Endothelial cell of umbilical vein (primary cell): ENCODE measurements at regions not wholly inside any gene's neighbourhood (a gene's known extent, or its start where the extent isn't known, plus 50 kb on each side); places are given as distances from the start of the nearest gene placed in this dataset.

Experiments
- BruUV-seq: library from RNA; stranded (reverse); fragments of 400-500 nt; replicated peaks from 2 replicates; lab custom pipeline; 2021; lab: Mats Ljungman, UMichigan
- CTCF ChIA-PET: fragments of 300-600, 350-600 bp; sonication (Branson Sonifier 250); formaldehyde crosslinking; loops from one replicate; lab custom pipeline; 2021; ENCODE audit warnings: antibody characterized with exemption, inconsistent platforms; lab: Charles Lee
- POLR2A ChIA-PET: fragments of 300-600, 350-600 bp; sonication (Branson Sonifier 250); formaldehyde crosslinking; loops from one replicate; lab custom pipeline; 2021; ENCODE audit warnings: antibody characterized with exemption, inconsistent platforms; lab: Charles Lee
- DNase-seq: peaks from one replicate; pipeline ENCODE4 v3.0.0-alpha.2; 2011; ENCODE audit warnings: low read depth, low spot score
- FAIRE-seq: peaks from 2 replicates; lab custom pipeline; 2011; peaks lifted over from hg19 to GRCh38; lab: Jason Lieb, UNC
- H2AFZ ChIP-seq: 2 replicates; pipeline ENCODE4 v1.6.0; 2012; ENCODE audit warnings: low read depth, low read length, control low read depth, inconsistent platforms
- H3K27ac ChIP-seq: 2 replicates; pipeline ENCODE4 v1.5.1; 2011; ENCODE audit warnings: low read depth, mild to moderate bottlenecking, control low read depth, low read length, moderate library complexity; ENCODE audit not compliant: insufficient read depth
- H3K27me3 ChIP-seq, 2 experiments: 2 replicates each; pipeline versions ENCODE4 v1.6.0 to v1.6.1; 2011; ENCODE audit warnings: low read length in 2 of 2, mixed read lengths in 1 of 2; ENCODE audit not compliant: control insufficient read depth in 2 of 2, insufficient read depth in 2 of 2
- H3K36me3 ChIP-seq, 2 experiments: 2 replicates in 1 of 2; 3 replicates in 1 of 2; pipeline ENCODE4 v1.5.1; 2011; ENCODE audit warnings: low read length in 2 of 2, mild to moderate bottlenecking in 1 of 2, moderate library complexity in 1 of 2; ENCODE audit not compliant: control insufficient read depth in 2 of 2, insufficient read depth in 2 of 2; ENCODE audit errors: extremely low read depth in 1 of 2
- H3K4me1 ChIP-seq: 3 replicates; pipeline ENCODE4 v1.5.1; 2011; ENCODE audit warnings: mild to moderate bottlenecking, low read length; ENCODE audit not compliant: control insufficient read depth, insufficient read depth; ENCODE audit errors: extremely low read depth
- H3K4me2 ChIP-seq: 2 replicates; pipeline ENCODE4 v1.6.1; 2011; ENCODE audit warnings: low read length, control low read depth, mixed read lengths; ENCODE audit not compliant: insufficient read depth
- H3K4me3 ChIP-seq, 3 experiments: fragments of 200-600 bp in 1 of 3; sonication (generic), shearing (Covaris generic) in 1 of 3; replicated peaks in 1 of 3; 2 replicates each; pipeline ENCODE4 v1.5.1; 2011 to 2016; ENCODE audit warnings: control low read depth in 3 of 3, low read length in 3 of 3, mild to moderate bottlenecking in 2 of 3, inconsistent platforms in 1 of 3, low read depth in 1 of 3, moderate library complexity in 1 of 3; ENCODE audit not compliant: insufficient read depth in 1 of 3
- H3K79me2 ChIP-seq: 2 replicates; pipeline ENCODE4 v1.6.0; 2012; ENCODE audit warnings: low read length, inconsistent platforms; ENCODE audit not compliant: control insufficient read depth, insufficient read depth
- H3K9ac ChIP-seq: replicated peaks from 2 replicates; pipeline ENCODE3; 2011; ENCODE audit warnings: low read length, control low read depth; ENCODE audit not compliant: insufficient read depth; ENCODE audit errors: extremely low read depth
- H3K9me1 ChIP-seq: replicated peaks from 3 replicates; pipeline ENCODE4 v1.6.0; 2011; ENCODE audit warnings: mild to moderate bottlenecking, low read length; ENCODE audit not compliant: control insufficient read depth, insufficient read depth; ENCODE audit errors: extremely low read depth
- H3K9me3 ChIP-seq: replicated peaks from 2 replicates; pipeline ENCODE4 v1.5.1; 2012; ENCODE audit warnings: low read length, inconsistent platforms; ENCODE audit not compliant: control insufficient read depth, insufficient read depth
- H4K20me1 ChIP-seq: replicated peaks from 2 replicates; pipeline ENCODE3; 2011; ENCODE audit warnings: mild to moderate bottlenecking, low read length; ENCODE audit not compliant: control insufficient read depth, insufficient read depth; ENCODE audit errors: extremely low read depth
- CTCF ChIP-seq, 2 donors: IDR thresholded peaks; 1 replicate in 1 of 2; 2 replicates in 1 of 2; pipeline ENCODE4 v1.5.1; 2011; ENCODE audit warnings: low read length in 2 of 2, mild to moderate bottlenecking in 2 of 2, moderate library complexity in 2 of 2, control low read depth in 1 of 2, inconsistent platforms in 1 of 2, low read depth in 1 of 2; ENCODE audit not compliant: insufficient read depth in 1 of 2; ENCODE audit errors: extremely low read depth in 1 of 2
- EZH2 ChIP-seq: IDR thresholded peaks from 2 replicates; pipeline ENCODE4 v1.6.1; 2012; ENCODE audit warnings: borderline replicate concordance, low read depth, mild to moderate bottlenecking, moderate library complexity, low read length, inconsistent platforms; ENCODE audit not compliant: severe bottlenecking
- FOS ChIP-seq: IDR thresholded peaks from 2 replicates; pipeline ENCODE4 v1.6.1; 2011; ENCODE audit warnings: mild to moderate bottlenecking, low read length, moderate library complexity, borderline replicate concordance; ENCODE audit not compliant: insufficient read depth
- GATA2 ChIP-seq: IDR thresholded peaks from 2 replicates; pipeline ENCODE4 v1.7.0; 2011; ENCODE audit warnings: low read depth, mild to moderate bottlenecking, moderate library complexity, mixed read lengths, low read length; ENCODE audit not compliant: insufficient read length, insufficient read depth
- JUN ChIP-seq: IDR thresholded peaks from 2 replicates; pipeline ENCODE4 v1.6.1; 2011; ENCODE audit warnings: borderline replicate concordance, low read depth; ENCODE audit not compliant: insufficient read length, insufficient read depth
- MAX ChIP-seq: IDR thresholded peaks from 2 replicates; pipeline ENCODE4 v1.6.1; 2011; ENCODE audit not compliant: insufficient read depth, insufficient read length
- MYC ChIP-seq: IDR thresholded peaks from one replicate; pipeline ENCODE4 v1.6.1; 2011; ENCODE audit warnings: mild to moderate bottlenecking, low read depth, low read length
- POLR2A ChIP-seq: IDR thresholded peaks from 2 replicates; pipeline ENCODE4 v1.6.1; 2012; ENCODE audit warnings: low read depth, mild to moderate bottlenecking, control low read depth, low read length
- POLR2AphosphoS5 ChIP-seq: IDR thresholded peaks from 2 replicates; pipeline ENCODE4 v1.6.1; 2012; ENCODE audit warnings: low read depth, mild to moderate bottlenecking, control low read depth, low read length, moderate library complexity; ENCODE audit not compliant: insufficient read depth
- dilution Hi-C: fragments of 300-500 bp; cut with MboI; formaldehyde crosslinking; loops from one replicate; pipeline ENCODE4 v1.15.0; 2019; ENCODE audit warnings: low sequenced_read_pairs; ENCODE audit not compliant: extremely low pct_ligation_motif_present
- intact Hi-C: fragments of 100-400 bp; cut with micrococcal nuclease; formaldehyde crosslinking; loops from one replicate; pipeline ENCODE4 v1.10.0; 2022

DNA sequence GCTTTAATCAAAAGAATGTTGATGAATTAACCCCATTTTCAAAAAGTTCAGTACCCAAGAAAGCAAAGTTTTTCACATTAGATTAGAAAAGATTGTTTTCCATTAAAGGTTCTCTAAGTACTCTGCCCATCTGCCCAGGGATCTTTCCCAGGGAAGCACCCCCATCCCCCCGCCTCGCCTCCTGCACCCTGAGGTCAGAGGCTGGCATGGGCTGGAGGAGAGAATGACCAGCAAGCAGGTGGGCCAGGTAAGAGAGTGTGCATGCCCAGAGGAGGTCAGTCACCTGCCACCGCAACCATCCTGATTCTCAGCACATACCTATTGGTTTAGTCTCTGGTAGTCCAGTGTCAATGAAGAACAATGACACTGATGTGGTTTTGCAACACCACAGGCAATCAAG, 279.4 kb upstream of the ZNF507 start:
- H3K4me1 ChIP-seq = no peaks in the 10 kb centered on the region
- no peaks in the 10 kb centered on the region for H3K9me1 ChIP-seq
- no peaks in the 10 kb centered on the region for H3K79me2 ChIP-seq
- no peaks in the 10 kb centered on the region for H3K36me3 ChIP-seq
- H3K27ac ChIP-seq = no peak overlapping the region
- intact Hi-C loops (no loop called here), dilution Hi-C loops (no loop called here)
- DNase-seq (no peak), FAIRE-seq (no peak)
- CTCF ChIA-PET = no interaction called here
- no peak overlapping the region for H3K9ac ChIP-seq
- H4K20me1 ChIP-seq = no peaks in the 10 kb centered on the region
- H3K4me2 ChIP-seq = no peak overlapping the region
- POLR2A ChIA-PET = no interaction called here
- no peaks in the 10 kb centered on the region for H3K9me3 ChIP-seq
- no peaks in the 10 kb centered on the region for H3K27me3 ChIP-seq
- BruUV-seq = no TSS peak
- no peak overlapping the region for H2AFZ ChIP-seq
- TF ChIP-seq EZH2 = no peak
- no peak for TF ChIP-seq CTCF (IDR thresholded peaks at IDR 0.05; ENCODE audit: extremely low read depth in 1 of 2, insufficient read depth in 1 of 2, low read depth in 1 of 2, low read length in 2 of 2)
- TF ChIP-seq FOS = no peak
- TF ChIP-seq POLR2AphosphoS5 = no peak
- TF ChIP-seq MAX = no peak
- TF ChIP-seq POLR2A = no peak
- H3K4me3 ChIP-seq = no peak overlapping the region

- no peak overlapping the region for H3K9ac ChIP-seq
- H4K20me1 ChIP-seq = no peaks in the 10 kb centered on the region
- H3K27ac ChIP-seq = no peak overlapping the region
- POLR2A ChIA-PET = no interaction called here
- BruUV-seq = no TSS peak
- no peak overlapping the region for H2AFZ ChIP-seq
- H3K79me2 ChIP-seq = no peaks in the 10 kb centered on the region
- H3K9me1 ChIP-seq = no peaks in the 10 kb centered on the region
- FAIRE-seq (no peak), DNase-seq (no peak)
- no peak overlapping the region for H3K4me3 ChIP-seq
- intact Hi-C loops = no loop called here
- no peak for TF ChIP-seq JUN
- no peak for TF ChIP-seq FOS
- TF ChIP-seq EZH2 = no peak
- no peak for TF ChIP-seq GATA2
- TF ChIP-seq POLR2A = no peak
- TF ChIP-seq MAX = no peak
- no peak for TF ChIP-seq POLR2AphosphoS5
- no peak for TF ChIP-seq CTCF (IDR thresholded peaks at IDR 0.05; ENCODE audit: extremely low read depth in 1 of 2, insufficient read depth in 1 of 2, low read depth in 1 of 2, low read length in 2 of 2)
- TF ChIP-seq MYC = no peak
- no peaks in the 10 kb centered on the region for H3K4me1 ChIP-seq
- CTCF ChIA-PET = no interaction called here
- dilution Hi-C loops = no loop called here
- no peaks in the 10 kb centered on the region for H3K36me3 ChIP-seq
- H3K27me3 ChIP-seq = no peaks in the 10 kb centered on the region
- no peaks in the 10 kb centered on the region for H3K9me3 ChIP-seq
- H3K4me2 ChIP-seq = no peak overlapping the region
Observed at GRCh38 chr19:32067685-32068084, 277.7 kb upstream of the ZNF507 start.
